ENCODE measurements at regions not wholly inside any gene's neighbourhood (a gene's known extent, or its start where the extent isn't known, plus 50 kb on each side); places are given as distances from the start of the nearest gene placed in this dataset.

- Mint-ChIP-seq H3K36me3 (ENCODE audit: low read depth) (no peaks in the 10 kb centered on the region), H3K27me3 (ENCODE audit: low read depth) (peaks cover 4% of the 10 kb centered on the region), H3K4me1 (ENCODE audit: low read depth) (no peaks in the 10 kb centered on the region), H3K27ac (ENCODE audit: unreplicated experiment) (no peak overlapping the region), H3K4me3 (ENCODE audit: unreplicated experiment) (no peak overlapping the region), H3K9me3 (ENCODE audit: low read depth) (peaks cover 15% of the 10 kb centered on the region)
- no peak for TF ChIP-seq CTCF (IDR thresholded peaks at IDR 0.05)
- DNase-seq (ENCODE audit: low spot score): no peak
These were observed 976.3 kb downstream of the DSC3 start for GRCh38 chr18:30066288-30066687.

- no peak for TF ChIP-seq CTCF (IDR thresholded peaks at IDR 0.05)
- DNase-seq (ENCODE audit: low spot score): no peak
- Mint-ChIP-seq H3K27me3 (ENCODE audit: low read depth) (peaks cover 16% of the 10 kb centered on the region), H3K36me3 (ENCODE audit: low read depth) (no peaks in the 10 kb centered on the region), H3K4me3 (ENCODE audit: unreplicated experiment) (no peak overlapping the region), H3K27ac (ENCODE audit: unreplicated experiment) (no peak overlapping the region), H3K4me1 (ENCODE audit: low read depth) (no peaks in the 10 kb centered on the region), H3K9me3 (ENCODE audit: low read depth) (no peaks in the 10 kb centered on the region)
These were observed 985.1 kb downstream of the DSC3 start for GRCh38 chr18:30057398-30057797.

GRCh38 chr18:30056528-30056927 is 986.0 kb downstream of the DSC3 start:
- Mint-ChIP-seq H3K9me3 (ENCODE audit: low read depth) (no peaks in the 10 kb centered on the region), H3K36me3 (ENCODE audit: low read depth) (no peaks in the 10 kb centered on the region), H3K4me1 (ENCODE audit: low read depth) (no peaks in the 10 kb centered on the region), H3K4me3 (ENCODE audit: unreplicated experiment) (no peak overlapping the region), H3K27ac (ENCODE audit: unreplicated experiment) (no peak overlapping the region), H3K27me3 (ENCODE audit: low read depth) (peaks cover 14% of the 10 kb centered on the region)
- no peak for DNase-seq (ENCODE audit: low spot score)
- TF ChIP-seq CTCF (IDR thresholded peaks at IDR 0.05): no peak

- Mint-ChIP-seq H3K4me3 (ENCODE audit: unreplicated experiment) (no peak overlapping the region), H3K9me3 (ENCODE audit: low read depth) (peaks cover 5% of the 10 kb centered on the region), H3K27ac (ENCODE audit: unreplicated experiment) (no peak overlapping the region), H3K27me3 (ENCODE audit: low read depth) (no peaks in the 10 kb centered on the region), H3K36me3 (ENCODE audit: low read depth) (no peaks in the 10 kb centered on the region), H3K4me1 (ENCODE audit: low read depth) (peaks cover 21% of the 10 kb centered on the region)
- no peak for DNase-seq (ENCODE audit: low spot score)
- no peak for TF ChIP-seq CTCF (IDR thresholded peaks at IDR 0.05)
These were observed 998.0 kb downstream of the DSC3 start for GRCh38 chr18:30044496-30044895.

- peaks cover 3% of the 10 kb centered on the region for H3K4me1 Mint-ChIP-seq (ENCODE audit: low read depth)
- no peaks in the 10 kb centered on the region for H3K27me3 Mint-ChIP-seq (ENCODE audit: low read depth)
- no peak overlapping the region for H3K27ac Mint-ChIP-seq (ENCODE audit: unreplicated experiment)
- no peak for TF ChIP-seq CTCF (IDR thresholded peaks at IDR 0.05)
- DNase-seq (ENCODE audit: low spot score): no peak
- no peaks in the 10 kb centered on the region for H3K36me3 Mint-ChIP-seq (ENCODE audit: low read depth)
- H3K4me3 Mint-ChIP-seq (ENCODE audit: unreplicated experiment): no peak overlapping the region
- peaks cover 10% of the 10 kb centered on the region for H3K9me3 Mint-ChIP-seq (ENCODE audit: low read depth)
These were observed 1003.3 kb downstream of the DSC3 start for GRCh38 chr18:30039201-30039600.
